ENCODE measurements at regions not wholly inside any gene's neighbourhood (a gene's known extent, or its start where the extent isn't known, plus 50 kb on each side); places are given as distances from the start of the nearest gene placed in this dataset.

GRCh38 chr12:115456946-115457689 lies 773.1 kb upstream of the TBX3 start:
- no peak overlapping the region for H2AFZ ChIP-seq (ENCODE audit: low read length)
- no peak overlapping the region for H3K4me3 ChIP-seq (ENCODE audit: low read depth, low read length, poor library complexity, severe bottlenecking)
- no peak overlapping the region for H3K9ac ChIP-seq (ENCODE audit: low read length)
- peaks cover 3% of the 10 kb centered on the region; the same call in 1 of the 2 replicates for H3K9me3 ChIP-seq (ENCODE audit: low read length)
- no peaks in the 10 kb centered on the region for H3F3A ChIP-seq (ENCODE audit: insufficient read depth, low read length)
- H4K20me1 ChIP-seq (ENCODE audit: insufficient read depth, low read length), result no peaks in the 10 kb centered on the region
- H3K36me3 ChIP-seq (ENCODE audit: insufficient read depth, low read length), result no peaks in the 10 kb centered on the region
- H3K27me3 ChIP-seq (ENCODE audit: insufficient read depth, low read length), result no peaks in the 10 kb centered on the region
- TF ChIP-seq CTCF (IDR thresholded peaks at IDR 0.05; ENCODE audit: low read length) (no peak), EZH2 (IDR thresholded peaks at IDR 0.05; ENCODE audit: borderline replicate concordance, low read length) (no peak)
- no peaks in the 10 kb centered on the region for H3K9me2 ChIP-seq (ENCODE audit: low read depth, low read length)
- no peaks in the 10 kb centered on the region for H3K79me2 ChIP-seq (ENCODE audit: insufficient read depth, low read length)
- no peak overlapping the region for H3K4me2 ChIP-seq (ENCODE audit: low read length)
- no peaks in the 10 kb centered on the region for H3K4me1 ChIP-seq (ENCODE audit: insufficient read depth, low read length, severe bottlenecking)
- no peak overlapping the region for H3K27ac ChIP-seq (ENCODE audit: low read depth, low read length, poor library complexity, severe bottlenecking)

GRCh38 chr12:115455268-115455681 lies 771.3 kb upstream of the TBX3 start:
- no peaks in the 10 kb centered on the region for H3K36me3 ChIP-seq (ENCODE audit: insufficient read depth, low read length)
- H4K20me1 ChIP-seq (ENCODE audit: insufficient read depth, low read length), result no peaks in the 10 kb centered on the region
- no peaks in the 10 kb centered on the region for H3K4me1 ChIP-seq (ENCODE audit: insufficient read depth, low read length, severe bottlenecking)
- no peak overlapping the region for H3K4me3 ChIP-seq (ENCODE audit: low read depth, low read length, poor library complexity, severe bottlenecking)
- no peak overlapping the region for H2AFZ ChIP-seq (ENCODE audit: low read length)
- no peaks in the 10 kb centered on the region for H3K9me3 ChIP-seq (ENCODE audit: low read length)
- no peaks in the 10 kb centered on the region for H3F3A ChIP-seq (ENCODE audit: insufficient read depth, low read length)
- H3K27ac ChIP-seq (ENCODE audit: low read depth, low read length, poor library complexity, severe bottlenecking), result no peak overlapping the region
- no peaks in the 10 kb centered on the region for H3K9me2 ChIP-seq (ENCODE audit: low read depth, low read length)
- no peak overlapping the region for H3K4me2 ChIP-seq (ENCODE audit: low read length)
- TF ChIP-seq CTCF (IDR thresholded peaks at IDR 0.05; ENCODE audit: low read length) (no peak), EZH2 (IDR thresholded peaks at IDR 0.05; ENCODE audit: borderline replicate concordance, low read length) (no peak)
- no peak overlapping the region for H3K9ac ChIP-seq (ENCODE audit: low read length)
- no peaks in the 10 kb centered on the region for H3K79me2 ChIP-seq (ENCODE audit: insufficient read depth, low read length)
- no peaks in the 10 kb centered on the region for H3K27me3 ChIP-seq (ENCODE audit: insufficient read depth, low read length)

GRCh38 chr12:115452751-115453281 lies 768.8 kb upstream of the TBX3 start:
- TF ChIP-seq CTCF (IDR thresholded peaks at IDR 0.05; ENCODE audit: low read length) (no peak), EZH2 (IDR thresholded peaks at IDR 0.05; ENCODE audit: borderline replicate concordance, low read length) (no peak)
- Histone ChIP-seq H3K9me2 (ENCODE audit: low read depth, low read length) (no peaks in the 10 kb centered on the region), H2AFZ (ENCODE audit: low read length) (no peak overlapping the region), H3K4me1 (ENCODE audit: insufficient read depth, low read length, severe bottlenecking) (no peaks in the 10 kb centered on the region), H3K27ac (ENCODE audit: low read depth, low read length, poor library complexity, severe bottlenecking) (no peak overlapping the region), H3K79me2 (ENCODE audit: insufficient read depth, low read length) (no peaks in the 10 kb centered on the region), H3K4me3 (ENCODE audit: low read depth, low read length, poor library complexity, severe bottlenecking) (no peak overlapping the region), H3K4me2 (ENCODE audit: low read length) (no peak overlapping the region), H3K9me3 (ENCODE audit: low read length) (no peaks in the 10 kb centered on the region), H3K36me3 (ENCODE audit: insufficient read depth, low read length) (no peaks in the 10 kb centered on the region), H3K27me3 (ENCODE audit: insufficient read depth, low read length) (no peaks in the 10 kb centered on the region), H3K9ac (ENCODE audit: low read length) (no peak overlapping the region), H4K20me1 (ENCODE audit: insufficient read depth, low read length) (no peaks in the 10 kb centered on the region), H3F3A (ENCODE audit: insufficient read depth, low read length) (no peaks in the 10 kb centered on the region)

All from OCI-LY1 (cell line).